ENCODE measurements at regions not wholly inside any gene's neighbourhood (a gene's known extent, or its start where the extent isn't known, plus 50 kb on each side); places are given as distances from the start of the nearest gene placed in this dataset.

GRCh38 chr5:167673942-167674341 lies 617.5 kb upstream of the WWC1 start:
- DNase-seq (ENCODE audit: low read depth in 2 of 2) = no peak

DNA sequence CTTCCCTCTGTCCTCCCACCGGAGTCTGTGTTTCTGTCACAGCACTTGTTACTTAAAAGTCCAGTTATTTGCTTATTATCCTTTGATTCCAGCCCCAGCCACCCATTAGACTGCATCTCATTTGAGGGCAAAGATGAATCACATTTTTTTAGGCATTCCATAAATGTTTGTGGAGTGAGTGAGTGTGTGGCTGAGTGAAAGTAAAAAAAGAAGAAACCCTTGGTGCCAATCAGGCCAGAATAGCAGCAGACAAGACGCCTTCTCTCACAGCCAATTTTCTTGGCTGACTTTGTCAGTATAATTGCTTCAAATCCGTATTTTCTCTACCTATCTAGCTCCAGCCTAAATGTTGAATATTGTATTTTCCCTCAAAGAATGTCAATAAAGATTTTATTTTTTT lies 613.0 kb upstream of the WWC1 start:
- no peak for DNase-seq (ENCODE audit: low read depth in 2 of 2)

DNA sequence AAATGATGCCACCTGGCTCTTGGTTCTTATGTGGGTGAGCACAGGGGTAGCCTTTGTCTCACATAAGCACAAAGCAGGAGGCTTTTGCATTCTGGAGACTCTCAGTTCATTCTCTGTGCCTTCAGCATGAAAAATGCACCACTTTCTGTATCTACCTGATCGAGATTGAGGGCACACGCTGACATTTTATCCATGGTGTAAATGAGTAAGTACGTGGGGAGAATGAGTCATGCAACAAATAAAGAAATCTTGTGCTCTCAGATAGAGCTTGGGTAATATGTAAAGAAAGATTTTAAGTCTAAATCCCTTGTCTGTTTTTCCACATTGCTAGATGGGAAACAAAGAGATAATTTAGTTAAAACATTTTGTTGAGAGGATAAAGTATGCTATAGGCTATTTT lies 607.2 kb upstream of the WWC1 start:
- DNase-seq (ENCODE audit: low read depth in 2 of 2) = no peak

DNA sequence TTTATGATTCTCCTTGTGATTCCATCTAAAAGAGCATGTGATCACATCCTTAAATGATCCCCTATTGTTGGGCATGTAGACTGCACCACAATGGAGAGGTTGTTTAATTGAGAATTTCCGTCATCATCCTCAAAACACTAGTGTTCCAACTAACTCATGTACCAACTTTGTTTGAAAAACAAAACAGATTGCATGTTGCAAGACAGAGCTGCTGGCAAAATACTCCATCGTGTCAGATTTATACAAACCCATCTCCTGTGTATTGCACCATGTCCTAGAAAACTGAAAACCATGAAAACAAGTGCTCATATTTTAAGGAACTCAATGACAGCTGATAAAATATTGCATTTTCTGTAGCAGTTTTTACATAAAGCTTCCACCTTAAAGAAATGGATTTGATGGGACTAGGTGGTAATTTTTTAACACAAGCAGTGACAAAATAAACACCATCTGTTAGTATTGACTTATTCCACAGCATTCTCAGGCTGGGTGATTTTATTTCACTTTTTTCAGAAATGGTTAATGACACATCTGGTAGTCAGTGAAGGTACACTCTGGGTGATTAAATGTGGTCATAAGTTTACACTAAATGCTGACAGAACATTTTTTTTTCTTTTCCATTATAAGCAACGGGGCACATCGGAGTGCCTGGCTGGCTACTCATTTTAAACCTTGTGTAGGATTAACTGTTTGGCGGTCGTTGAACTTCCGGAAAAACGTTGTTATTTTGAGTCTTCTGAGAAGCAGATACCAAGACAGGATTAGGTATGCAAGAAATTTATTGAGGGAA lies 602.9 kb upstream of the WWC1 start:
- no peak for DNase-seq (ENCODE audit: low read depth in 2 of 2)

DNA sequence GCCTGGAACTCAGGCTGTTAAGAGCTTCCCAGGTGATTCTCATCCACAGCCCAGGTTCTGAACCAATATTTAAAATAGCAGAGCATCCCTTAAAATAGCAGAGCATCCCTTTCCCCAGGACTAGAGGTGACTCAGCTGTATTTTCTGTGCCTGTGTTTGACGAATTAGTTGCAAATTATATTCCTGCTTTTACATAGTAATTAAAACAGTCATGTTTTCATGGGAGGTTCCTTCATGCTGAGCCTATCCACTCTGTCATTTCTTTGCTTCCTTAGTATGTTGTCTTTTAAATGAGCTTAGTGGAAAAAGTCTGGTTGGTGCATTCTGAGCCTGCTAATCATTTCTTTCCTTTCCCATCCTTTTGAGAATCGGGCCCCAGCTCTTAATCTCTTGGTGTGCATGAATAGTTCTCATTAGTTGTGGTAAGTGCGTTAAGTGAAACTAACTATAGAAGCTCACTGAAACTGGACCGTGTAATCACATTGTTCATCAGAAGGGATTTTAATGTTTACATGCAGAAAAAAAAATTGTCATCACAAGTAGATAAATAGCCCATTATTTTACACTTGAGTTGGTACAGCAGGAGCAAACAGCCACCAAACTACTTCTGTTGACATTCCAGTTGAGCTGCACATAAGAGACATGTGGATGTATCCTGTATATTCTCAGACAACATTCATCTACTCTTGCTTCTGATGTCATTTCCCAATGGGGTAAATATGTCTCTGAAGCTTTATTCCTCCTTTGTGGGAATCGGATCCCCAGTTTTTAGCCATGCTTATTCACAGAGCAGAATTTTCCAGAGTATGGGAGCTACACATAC lies 596.9 kb upstream of the WWC1 start:
- no peak for DNase-seq (ENCODE audit: low read depth in 2 of 2)

DNA sequence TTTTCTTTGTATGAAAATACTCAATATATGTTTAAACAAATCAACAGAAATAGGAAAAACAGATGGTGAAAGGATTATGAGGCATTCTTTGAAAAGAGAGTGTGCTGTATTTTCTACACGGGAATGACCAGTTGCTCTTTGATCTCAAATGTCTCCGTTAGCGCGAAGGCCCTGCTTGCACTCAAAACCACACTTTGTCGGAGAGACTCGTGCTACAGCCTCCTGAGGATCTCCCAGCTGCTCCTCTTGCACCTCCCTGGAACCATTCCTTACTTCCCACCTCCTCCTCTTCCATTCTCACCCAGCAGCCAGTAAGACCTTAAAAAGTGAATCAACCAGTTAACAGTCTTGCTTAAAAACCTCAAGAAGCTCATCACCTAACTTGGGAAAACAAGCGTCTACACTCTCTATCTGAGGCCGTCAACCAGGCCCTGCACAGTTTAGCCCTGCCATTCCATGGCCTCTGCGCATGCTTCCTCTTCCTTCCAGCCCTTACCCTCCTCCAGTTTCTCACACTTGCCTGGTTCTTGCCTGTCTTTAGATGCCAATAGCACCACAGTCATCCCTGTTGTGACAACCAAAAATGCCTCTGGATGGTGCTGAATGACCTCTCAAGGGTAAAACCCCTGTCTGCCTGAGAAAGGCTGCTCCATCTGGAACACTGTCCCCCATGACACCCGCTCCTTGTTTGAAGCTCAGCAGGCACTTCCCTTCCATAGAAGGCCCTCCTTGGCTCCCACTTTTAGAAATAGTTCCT lies 594.7 kb upstream of the WWC1 start:
- no peak for DNase-seq (ENCODE audit: low read depth in 2 of 2)

DNA sequence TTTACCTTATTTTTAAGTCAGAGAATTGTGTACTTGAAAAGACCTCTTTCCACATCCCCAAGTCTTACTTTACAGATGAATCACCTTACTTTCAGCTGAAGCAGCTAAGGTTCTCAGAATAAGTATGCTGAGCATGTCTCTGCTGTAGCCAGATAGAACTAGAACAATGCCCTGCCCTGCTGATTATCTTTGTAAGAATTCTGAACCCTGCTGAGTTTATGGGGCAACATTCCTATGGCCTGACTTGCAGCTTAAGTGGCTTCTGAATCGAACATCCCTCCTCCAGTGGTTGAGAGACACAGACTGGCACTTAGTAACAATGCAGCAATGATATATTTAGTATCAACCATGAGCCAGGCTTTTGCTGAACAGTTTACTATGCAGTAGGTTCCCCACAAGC lies 592.0 kb upstream of the WWC1 start:
- DNase-seq (ENCODE audit: low read depth in 2 of 2) = no peak

DNA sequence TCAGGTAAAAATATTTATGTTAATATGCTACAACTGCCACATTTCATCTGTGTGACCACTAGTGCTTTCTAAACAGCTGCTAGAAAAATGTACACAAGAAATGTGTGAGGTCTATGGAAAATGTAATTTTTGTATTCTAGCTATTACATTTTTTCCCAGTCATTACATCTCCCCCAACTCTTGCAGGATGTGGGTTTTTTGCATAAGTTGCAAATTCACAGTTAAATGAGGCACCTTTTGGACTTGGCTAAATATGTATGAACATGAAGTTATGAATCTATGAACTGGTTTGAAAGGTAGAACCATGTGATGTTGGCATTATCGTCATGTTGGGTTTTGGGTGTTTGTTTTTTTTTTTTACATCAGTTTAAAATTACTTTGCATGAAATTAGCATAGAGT lies 590.4 kb upstream of the WWC1 start:
- no peak for DNase-seq (ENCODE audit: low read depth in 2 of 2)

DNA sequence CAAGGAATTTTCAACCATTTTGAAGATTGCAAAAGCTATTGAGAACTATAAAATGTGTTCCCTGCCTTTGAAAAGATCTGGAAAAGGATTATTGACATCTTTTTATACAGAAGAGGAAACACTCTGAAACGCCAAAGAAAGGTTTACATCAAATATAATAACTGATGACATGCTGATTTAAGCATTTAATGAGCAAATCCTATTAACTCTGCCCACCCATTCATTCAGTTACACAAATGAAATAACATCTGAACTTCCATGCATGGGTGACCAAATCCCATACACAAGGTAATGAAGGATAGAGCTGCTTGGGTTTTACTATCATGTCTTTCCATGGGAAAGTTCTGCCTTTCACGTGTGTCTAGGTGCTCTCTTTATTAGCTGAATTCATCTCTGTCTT lies 589.4 kb upstream of the WWC1 start:
- DNase-seq (ENCODE audit: low read depth in 2 of 2) = no peak

GRCh38 chr5:167708449-167708848 lies 583.0 kb upstream of the WWC1 start:
- DNase-seq (ENCODE audit: low read depth in 2 of 2) = no peak

DNA sequence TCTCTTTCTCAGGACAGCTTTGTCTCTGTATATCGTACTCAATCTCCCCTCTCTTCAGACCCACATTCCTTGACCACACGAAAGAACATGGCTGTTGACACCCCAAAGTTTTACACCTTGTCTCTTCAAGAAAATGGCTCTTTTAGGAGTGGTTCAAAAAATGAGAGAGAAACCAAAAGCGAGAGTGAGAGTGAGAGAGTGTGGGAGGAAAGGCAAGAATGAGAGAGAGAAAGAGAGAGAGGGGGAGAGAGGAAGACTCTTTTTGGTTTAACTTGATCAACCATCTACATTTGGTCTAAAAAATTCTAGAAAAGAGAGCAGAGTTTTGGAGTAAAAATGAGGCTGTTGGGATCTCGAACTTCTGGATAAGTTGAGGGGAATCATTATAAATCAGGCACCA lies 581.8 kb upstream of the WWC1 start:
- DNase-seq (ENCODE audit: low read depth in 2 of 2) = no peak

DNA sequence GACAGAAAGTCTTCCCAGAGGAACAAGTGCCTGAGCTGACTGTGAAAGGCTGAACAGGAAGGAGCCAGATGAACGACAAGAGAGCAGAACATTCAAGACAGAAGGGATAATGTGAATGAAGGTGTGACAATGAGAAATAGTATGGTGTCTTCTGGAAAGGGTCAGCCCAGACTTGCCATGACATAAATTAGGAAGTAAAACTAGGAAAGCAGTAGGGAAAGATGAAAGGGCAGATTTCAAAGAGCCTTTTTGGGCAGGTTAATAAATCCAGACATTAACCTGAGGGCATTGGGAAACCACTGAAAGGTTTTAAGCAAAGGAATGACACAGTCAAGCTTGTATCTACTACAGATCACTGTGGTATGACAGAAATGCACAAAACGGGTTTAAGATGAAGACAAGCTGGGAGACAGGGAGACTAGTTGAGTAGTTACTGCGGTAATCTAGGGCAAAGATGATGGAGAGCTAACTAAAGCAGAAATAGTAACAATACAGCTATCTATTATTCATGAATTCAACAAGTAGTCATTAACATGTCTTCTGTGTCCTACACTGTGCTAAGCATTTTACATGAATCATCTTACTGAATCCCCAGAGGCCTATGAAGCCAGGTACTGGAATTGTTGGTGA lies 580.9 kb upstream of the WWC1 start:
- DNase-seq (ENCODE audit: low read depth in 2 of 2) = no peak

DNA sequence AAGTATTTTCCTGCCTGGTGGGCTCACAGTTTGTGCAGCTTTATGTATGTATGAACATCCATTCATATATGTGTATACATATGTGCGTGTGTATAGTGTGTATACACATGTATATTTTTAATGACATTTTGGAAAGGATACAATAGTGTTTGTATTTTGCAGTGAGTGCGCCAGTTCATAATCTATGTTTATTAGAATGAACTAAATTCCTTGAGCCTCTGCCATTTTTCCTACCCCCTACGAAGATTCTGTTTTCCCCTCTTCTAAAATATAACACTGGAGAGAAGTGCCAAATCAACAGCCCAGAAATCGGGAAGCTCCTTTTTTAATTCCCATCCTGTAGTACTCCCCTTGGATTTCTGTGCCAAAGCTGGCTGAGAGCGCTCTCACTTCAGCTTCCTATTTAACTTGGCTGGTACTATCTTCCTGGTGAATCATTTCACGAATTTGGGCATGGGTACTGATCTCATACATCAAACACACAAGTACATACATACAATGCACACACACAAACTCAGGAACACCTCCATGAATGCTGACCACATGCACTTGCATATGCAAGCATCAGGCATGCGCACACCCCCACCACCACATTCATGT lies 578.4 kb upstream of the WWC1 start:
- DNase-seq (ENCODE audit: low read depth in 2 of 2) = no peak

GRCh38 chr5:167713896-167714295 lies 577.5 kb upstream of the WWC1 start:
- no peak for DNase-seq (ENCODE audit: low read depth in 2 of 2)

GRCh38 chr5:167716126-167716775 lies 575.2 kb upstream of the WWC1 start:
- DNase-seq (ENCODE audit: low read depth in 2 of 2) = no peak

DNA sequence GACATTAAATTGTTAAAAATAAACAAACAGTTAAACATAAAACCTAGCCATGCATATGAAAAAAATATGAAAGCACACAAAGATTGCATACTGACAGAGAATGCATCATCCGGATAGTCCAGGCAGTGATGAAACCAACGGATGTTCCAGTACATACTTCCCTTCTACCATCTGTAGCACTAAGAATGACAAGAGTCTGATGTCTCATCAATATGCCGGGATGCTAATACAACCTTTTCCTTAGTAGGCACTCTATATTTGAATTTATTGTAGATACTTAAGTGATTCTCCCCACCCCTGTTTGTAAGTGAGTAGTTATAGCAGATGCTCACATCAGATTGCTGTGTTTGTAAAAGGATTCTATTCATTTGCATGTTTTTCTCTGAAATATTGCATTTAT lies 571.2 kb upstream of the WWC1 start:
- DNase-seq (ENCODE audit: low read depth in 2 of 2) = no peak

DNA sequence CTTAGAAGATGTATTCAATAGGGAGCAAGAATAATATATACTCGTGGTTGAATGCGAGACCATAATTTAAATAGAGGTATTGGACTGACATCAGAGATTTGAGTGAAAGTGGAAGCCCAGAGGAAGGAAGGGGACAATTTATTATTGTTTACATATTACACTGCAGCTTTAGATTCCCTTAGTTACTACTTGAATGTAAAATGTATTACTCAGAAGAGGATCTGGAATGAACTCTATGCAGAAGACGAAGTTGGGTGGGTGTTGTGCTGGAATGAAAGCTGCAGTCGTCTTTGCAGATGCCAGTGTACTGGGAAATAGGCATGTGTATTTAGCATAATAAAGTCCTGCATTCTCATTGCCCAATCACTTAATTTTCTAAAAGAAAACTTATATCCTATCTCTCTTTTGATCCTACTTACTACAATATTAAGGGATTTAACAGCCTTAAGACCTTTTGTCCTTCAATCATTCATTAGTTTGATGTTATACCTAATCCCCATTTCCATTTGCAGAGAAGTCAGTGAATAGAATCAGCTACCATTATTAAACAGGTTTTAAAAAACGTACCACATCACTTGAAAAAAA lies 570.7 kb upstream of the WWC1 start:
- no peak for DNase-seq (ENCODE audit: low read depth in 2 of 2)

GRCh38 chr5:167721926-167722440 lies 569.5 kb upstream of the WWC1 start:
- no peak for DNase-seq (ENCODE audit: low read depth in 2 of 2)

DNA sequence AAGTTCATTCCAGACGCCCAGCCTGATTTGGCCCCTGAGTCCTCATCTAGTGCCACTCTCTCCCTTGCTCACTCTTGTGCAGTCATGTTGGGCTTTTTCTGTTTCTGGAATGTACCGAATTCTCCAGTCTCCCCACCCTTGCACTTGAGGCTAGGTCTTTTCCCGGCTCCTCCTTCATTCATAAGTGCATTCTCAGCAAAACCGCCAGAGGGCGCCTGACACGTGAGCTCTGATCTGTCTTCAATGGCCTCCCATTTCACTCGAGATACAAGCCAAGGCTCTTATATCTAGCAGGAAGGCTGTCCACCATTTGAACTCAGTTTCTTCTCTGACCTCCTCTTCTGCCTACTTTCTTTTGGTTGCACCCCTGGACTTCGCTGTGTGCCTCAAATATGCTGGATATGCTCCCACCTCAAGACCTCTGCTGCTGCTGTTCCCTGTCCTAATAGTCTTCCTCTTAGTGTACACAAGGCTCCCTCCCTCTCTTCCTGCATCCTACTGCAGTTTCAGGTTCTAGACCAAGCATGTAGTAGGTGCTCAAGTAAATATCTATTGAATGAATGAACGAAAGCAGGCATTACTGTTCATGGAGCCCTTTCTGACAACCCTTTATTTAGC lies 568.1 kb upstream of the WWC1 start:
- DNase-seq (ENCODE audit: low read depth in 2 of 2) = peak; percentile 28 to 51

DNA sequence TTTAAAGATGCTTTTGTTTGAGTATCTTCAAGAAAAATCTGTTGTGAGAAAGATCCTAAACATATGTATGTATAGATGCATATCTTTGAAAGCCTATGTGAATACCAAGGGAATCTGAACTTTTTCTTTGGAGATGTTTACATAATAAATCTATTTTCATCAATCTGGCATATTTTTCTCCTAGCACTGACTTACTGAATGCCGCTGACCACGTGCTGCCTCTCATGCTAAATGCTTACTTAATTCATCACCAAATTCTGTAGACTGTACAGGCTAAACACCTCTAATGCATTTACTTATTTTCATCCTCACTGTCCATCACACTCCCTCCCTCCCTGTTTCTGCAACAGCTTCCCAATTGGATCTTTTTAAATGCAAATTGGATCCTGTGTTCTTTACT lies 566.2 kb upstream of the WWC1 start:
- DNase-seq (ENCODE audit: low read depth in 2 of 2) = no peak

Measured in stimulated activated CD4-positive, alpha-beta T cell treated with anti-CD3 and anti-CD28 coated beads, Interleukin-1b, Interleukin-23, amount 100 ng/mL, for 4 hours (primary cell).